ENCODE measurements at regions not wholly inside any gene's neighbourhood (a gene's known extent, or its start where the extent isn't known, plus 50 kb on each side); places are given as distances from the start of the nearest gene placed in this dataset.

GRCh38 chr12:40508421-40508820 lies 183.8 kb upstream of the CNTN1 start:
- Histone ChIP-seq H3F3A (ENCODE audit: low read depth) (no peaks in the 10 kb centered on the region), H3K4me1 (no peaks in the 10 kb centered on the region), H3K9ac (no peak overlapping the region), H3K27me3 (no peaks in the 10 kb centered on the region), H3K4me2 (no peak overlapping the region), H4K20me1 (ENCODE audit: low read depth) (no peaks in the 10 kb centered on the region), H2AFZ (replicated peaks) (no peak overlapping the region), H3K4me3 (no peak overlapping the region), H3K9me3 (ENCODE audit: low read depth) (no peaks in the 10 kb centered on the region), H3K36me3 (no peaks in the 10 kb centered on the region), H3K79me2 (ENCODE audit: low read depth) (no peaks in the 10 kb centered on the region), H3K27ac (no peak overlapping the region)
- Mint-ChIP-seq H3K27me3 (ENCODE audit: insufficient read depth, low read depth) (peaks cover 2% of the 10 kb centered on the region), H3K36me3 (no peaks in the 10 kb centered on the region), H3K9me3 (no peaks in the 10 kb centered on the region), H3K4me1 (no peaks in the 10 kb centered on the region), H3K4me3 (no peak overlapping the region), H3K27ac (no peak overlapping the region)
- no peak for TF ChIP-seq CTCF (IDR thresholded peaks at IDR 0.05)
- no peak for TF ChIP-seq EZH2phosphoT487 (IDR thresholded peaks at IDR 0.05)
- TF ChIP-seq EZH2 (IDR thresholded peaks at IDR 0.05): no peak
- DNase-seq (ENCODE audit: low spot score): no peak

- Histone ChIP-seq H3K9ac (no peak overlapping the region), H3K9me3 (ENCODE audit: low read depth) (no peaks in the 10 kb centered on the region), H3K4me1 (no peaks in the 10 kb centered on the region), H3K36me3 (no peaks in the 10 kb centered on the region), H4K20me1 (ENCODE audit: low read depth) (no peaks in the 10 kb centered on the region), H3F3A (ENCODE audit: low read depth) (no peaks in the 10 kb centered on the region), H3K4me3 (no peak overlapping the region), H3K27me3 (no peaks in the 10 kb centered on the region), H3K79me2 (ENCODE audit: low read depth) (no peaks in the 10 kb centered on the region), H3K27ac (no peak overlapping the region), H3K4me2 (no peak overlapping the region), H2AFZ (replicated peaks) (no peak overlapping the region)
- Mint-ChIP-seq H3K4me3 (no peak overlapping the region), H3K27ac (no peak overlapping the region), H3K4me1 (peaks cover 4% of the 10 kb centered on the region), H3K27me3 (ENCODE audit: insufficient read depth, low read depth) (no peaks in the 10 kb centered on the region), H3K36me3 (no peaks in the 10 kb centered on the region), H3K9me3 (no peaks in the 10 kb centered on the region)
- no peak for DNase-seq (ENCODE audit: low spot score)
- TF ChIP-seq CTCF (IDR thresholded peaks at IDR 0.05) (no peak), EZH2phosphoT487 (IDR thresholded peaks at IDR 0.05) (no peak), EZH2 (IDR thresholded peaks at IDR 0.05) (no peak)
Observed at GRCh38 chr12:40511341-40511740, 180.9 kb upstream of the CNTN1 start.

GRCh38 chr12:40515041-40515816 lies 177.0 kb upstream of the CNTN1 start:
- TF ChIP-seq EZH2phosphoT487 (IDR thresholded peaks at IDR 0.05) (no peak), EZH2 (IDR thresholded peaks at IDR 0.05) (no peak), CTCF (IDR thresholded peaks at IDR 0.05) (no peak)
- Histone ChIP-seq H3K4me3 (no peak overlapping the region), H3K79me2 (ENCODE audit: low read depth) (no peaks in the 10 kb centered on the region), H4K20me1 (ENCODE audit: low read depth) (no peaks in the 10 kb centered on the region), H3K36me3 (no peaks in the 10 kb centered on the region), H3K9ac (no peak overlapping the region), H3F3A (ENCODE audit: low read depth) (no peaks in the 10 kb centered on the region), H3K27ac (no peak overlapping the region), H2AFZ (replicated peaks) (no peak overlapping the region), H3K4me1 (no peaks in the 10 kb centered on the region), H3K27me3 (no peaks in the 10 kb centered on the region), H3K9me3 (ENCODE audit: low read depth) (no peaks in the 10 kb centered on the region), H3K4me2 (no peak overlapping the region)
- Mint-ChIP-seq H3K4me3 (no peak overlapping the region), H3K27me3 (ENCODE audit: insufficient read depth, low read depth) (no peaks in the 10 kb centered on the region), H3K36me3 (no peaks in the 10 kb centered on the region), H3K9me3 (no peaks in the 10 kb centered on the region), H3K4me1 (peaks cover 4% of the 10 kb centered on the region), H3K27ac (no peak overlapping the region)
- DNase-seq (ENCODE audit: low spot score): peak; percentile 46

Data from neural progenitor cell (in vitro differentiated cells).